ENCODE measurements at regions not wholly inside any gene's neighbourhood (a gene's known extent, or its start where the extent isn't known, plus 50 kb on each side); places are given as distances from the start of the nearest gene placed in this dataset.

DNA sequence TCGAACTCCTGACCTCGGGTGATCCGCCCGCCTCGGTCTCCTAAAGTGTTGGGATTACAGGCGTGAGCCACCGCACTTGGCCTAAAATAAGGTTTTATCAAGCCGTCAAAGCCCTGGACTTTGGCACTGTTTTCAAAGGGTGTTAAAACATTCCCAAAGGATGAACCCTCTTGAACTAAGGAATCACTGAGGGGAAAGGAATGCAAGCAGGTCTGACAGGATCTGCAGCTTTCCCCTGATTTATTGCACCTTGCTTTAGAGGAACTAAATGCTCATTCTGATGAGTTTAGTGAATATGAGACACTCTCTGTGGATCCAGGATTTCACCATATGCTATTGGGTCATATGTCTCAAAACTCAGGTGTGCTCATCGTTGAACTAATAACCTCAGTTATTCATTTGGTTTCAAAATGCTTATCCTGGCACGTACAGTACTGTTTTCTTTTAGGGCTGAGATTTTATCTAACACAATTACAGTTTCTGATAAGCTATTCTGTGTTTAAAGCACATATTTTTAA lies 63.0 kb upstream of the TSC22D2 start:
- TF ChIP-seq, protein P1, sequence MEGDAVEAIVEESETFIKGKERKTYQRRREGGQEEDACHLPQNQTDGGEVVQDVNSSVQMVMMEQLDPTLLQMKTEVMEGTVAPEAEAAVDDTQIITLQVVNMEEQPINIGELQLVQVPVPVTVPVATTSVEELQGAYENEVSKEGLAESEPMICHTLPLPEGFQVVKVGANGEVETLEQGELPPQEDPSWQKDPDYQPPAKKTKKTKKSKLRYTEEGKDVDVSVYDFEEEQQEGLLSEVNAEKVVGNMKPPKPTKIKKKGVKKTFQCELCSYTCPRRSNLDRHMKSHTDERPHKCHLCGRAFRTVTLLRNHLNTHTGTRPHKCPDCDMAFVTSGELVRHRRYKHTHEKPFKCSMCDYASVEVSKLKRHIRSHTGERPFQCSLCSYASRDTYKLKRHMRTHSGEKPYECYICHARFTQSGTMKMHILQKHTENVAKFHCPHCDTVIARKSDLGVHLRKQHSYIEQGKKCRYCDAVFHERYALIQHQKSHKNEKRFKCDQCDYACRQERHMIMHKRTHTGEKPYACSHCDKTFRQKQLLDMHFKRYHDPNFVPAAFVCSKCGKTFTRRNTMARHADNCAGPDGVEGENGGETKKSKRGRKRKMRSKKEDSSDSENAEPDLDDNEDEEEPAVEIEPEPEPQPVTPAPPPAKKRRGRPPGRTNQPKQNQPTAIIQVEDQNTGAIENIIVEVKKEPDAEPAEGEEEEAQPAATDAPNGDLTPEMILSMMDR (conservative IDR thresholded peaks at IDR 0.05), result no peak
- no peak for TF ChIP-seq ZFX (IDR thresholded peaks at IDR 0.05)

Data from C4-2B (cell line).